Neural cell (in vitro differentiated cells): ENCODE measurements at regions not wholly inside any gene's neighbourhood (a gene's known extent, or its start where the extent isn't known, plus 50 kb on each side); places are given as distances from the start of the nearest gene placed in this dataset.
A peak's percentile ranks its signal among the peaks of the same experiment; 100 is the strongest.

ENCODE experiments used
- EP300 ChIP-seq: fragments of 450-650 bp; conservative IDR thresholded peaks from 2 replicates; pipeline ENCODE4 v1.6.1; 2014; ENCODE audit warnings: antibody characterized with exemption, mild to moderate bottlenecking, moderate library complexity; ENCODE audit not compliant: poor library complexity, severe bottlenecking
- EZH2 ChIP-seq: fragments of 200-600, 300-800 bp; shearing (Covaris generic), sonication (generic); IDR thresholded peaks from 2 replicates; pipeline ENCODE4 v1.6.1; 2014; ENCODE audit warnings: antibody characterized with exemption, low read length, borderline replicate concordance, mild to moderate bottlenecking; ENCODE audit not compliant: insufficient read depth, poor library complexity, severe bottlenecking
- MXI1 ChIP-seq: fragments of 450-650 bp; conservative IDR thresholded peaks from 2 replicates; pipeline ENCODE4 v1.6.1; 2014; ENCODE audit warnings: antibody characterized with exemption, mild to moderate bottlenecking; ENCODE audit not compliant: poor library complexity, severe bottlenecking
- POLR2AphosphoS5 ChIP-seq: IDR thresholded peaks from 2 replicates; pipeline ENCODE4 v1.6.1; 2012
- RAD21 ChIP-seq: fragments of 450-650 bp; conservative IDR thresholded peaks from 2 replicates; pipeline ENCODE4 v1.6.1; 2014; ENCODE audit warnings: antibody characterized with exemption, mild to moderate bottlenecking, moderate library complexity
- SMC3 ChIP-seq: fragments of 450-650 bp; conservative IDR thresholded peaks from 2 replicates; pipeline ENCODE4 v1.6.1; 2014; ENCODE audit warnings: antibody characterized with exemption, mild to moderate bottlenecking, moderate library complexity; ENCODE audit not compliant: poor library complexity
- TAF1 ChIP-seq: IDR thresholded peaks from 2 replicates; pipeline ENCODE4 v1.6.1; 2012; ENCODE audit warnings: low read depth
- TF ChIP-seq, protein P1 (sequence below): fragments of 450-650 bp; IDR thresholded peaks from 2 replicates; pipeline ENCODE4 v1.5.1; 2014; ENCODE audit warnings: antibody characterized with exemption, mild to moderate bottlenecking, moderate library complexity; ENCODE audit not compliant: poor library complexity, severe bottlenecking
- TF ChIP-seq, protein P2 (sequence below): IDR thresholded peaks from 2 replicates; pipeline ENCODE4 v1.6.1; 2012; ENCODE audit warnings: borderline replicate concordance

- TF ChIP-seq, protein P1, sequence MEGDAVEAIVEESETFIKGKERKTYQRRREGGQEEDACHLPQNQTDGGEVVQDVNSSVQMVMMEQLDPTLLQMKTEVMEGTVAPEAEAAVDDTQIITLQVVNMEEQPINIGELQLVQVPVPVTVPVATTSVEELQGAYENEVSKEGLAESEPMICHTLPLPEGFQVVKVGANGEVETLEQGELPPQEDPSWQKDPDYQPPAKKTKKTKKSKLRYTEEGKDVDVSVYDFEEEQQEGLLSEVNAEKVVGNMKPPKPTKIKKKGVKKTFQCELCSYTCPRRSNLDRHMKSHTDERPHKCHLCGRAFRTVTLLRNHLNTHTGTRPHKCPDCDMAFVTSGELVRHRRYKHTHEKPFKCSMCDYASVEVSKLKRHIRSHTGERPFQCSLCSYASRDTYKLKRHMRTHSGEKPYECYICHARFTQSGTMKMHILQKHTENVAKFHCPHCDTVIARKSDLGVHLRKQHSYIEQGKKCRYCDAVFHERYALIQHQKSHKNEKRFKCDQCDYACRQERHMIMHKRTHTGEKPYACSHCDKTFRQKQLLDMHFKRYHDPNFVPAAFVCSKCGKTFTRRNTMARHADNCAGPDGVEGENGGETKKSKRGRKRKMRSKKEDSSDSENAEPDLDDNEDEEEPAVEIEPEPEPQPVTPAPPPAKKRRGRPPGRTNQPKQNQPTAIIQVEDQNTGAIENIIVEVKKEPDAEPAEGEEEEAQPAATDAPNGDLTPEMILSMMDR = no peak
- TF ChIP-seq POLR2AphosphoS5 (peak; percentile 39), EP300 (peak; percentile 31), TAF1 (no peak), EZH2 (no peak), MXI1 (no peak), SMC3 (no peak), RAD21 (no peak)
- TF ChIP-seq, protein P2, sequence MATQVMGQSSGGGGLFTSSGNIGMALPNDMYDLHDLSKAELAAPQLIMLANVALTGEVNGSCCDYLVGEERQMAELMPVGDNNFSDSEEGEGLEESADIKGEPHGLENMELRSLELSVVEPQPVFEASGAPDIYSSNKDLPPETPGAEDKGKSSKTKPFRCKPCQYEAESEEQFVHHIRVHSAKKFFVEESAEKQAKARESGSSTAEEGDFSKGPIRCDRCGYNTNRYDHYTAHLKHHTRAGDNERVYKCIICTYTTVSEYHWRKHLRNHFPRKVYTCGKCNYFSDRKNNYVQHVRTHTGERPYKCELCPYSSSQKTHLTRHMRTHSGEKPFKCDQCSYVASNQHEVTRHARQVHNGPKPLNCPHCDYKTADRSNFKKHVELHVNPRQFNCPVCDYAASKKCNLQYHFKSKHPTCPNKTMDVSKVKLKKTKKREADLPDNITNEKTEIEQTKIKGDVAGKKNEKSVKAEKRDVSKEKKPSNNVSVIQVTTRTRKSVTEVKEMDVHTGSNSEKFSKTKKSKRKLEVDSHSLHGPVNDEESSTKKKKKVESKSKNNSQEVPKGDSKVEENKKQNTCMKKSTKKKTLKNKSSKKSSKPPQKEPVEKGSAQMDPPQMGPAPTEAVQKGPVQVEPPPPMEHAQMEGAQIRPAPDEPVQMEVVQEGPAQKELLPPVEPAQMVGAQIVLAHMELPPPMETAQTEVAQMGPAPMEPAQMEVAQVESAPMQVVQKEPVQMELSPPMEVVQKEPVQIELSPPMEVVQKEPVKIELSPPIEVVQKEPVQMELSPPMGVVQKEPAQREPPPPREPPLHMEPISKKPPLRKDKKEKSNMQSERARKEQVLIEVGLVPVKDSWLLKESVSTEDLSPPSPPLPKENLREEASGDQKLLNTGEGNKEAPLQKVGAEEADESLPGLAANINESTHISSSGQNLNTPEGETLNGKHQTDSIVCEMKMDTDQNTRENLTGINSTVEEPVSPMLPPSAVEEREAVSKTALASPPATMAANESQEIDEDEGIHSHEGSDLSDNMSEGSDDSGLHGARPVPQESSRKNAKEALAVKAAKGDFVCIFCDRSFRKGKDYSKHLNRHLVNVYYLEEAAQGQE = no peak
Measured at GRCh38 chr4:174069848-174070330, 213.6 kb downstream of the FBXO8 start.
